Stimulated activated CD4-positive, alpha-beta T cell treated with anti-CD3 and anti-CD28 coated beads, TNF-alpha, amount 100 ng/mL, for 48 hours (primary cell): ENCODE measurements at regions not wholly inside any gene's neighbourhood (a gene's known extent, or its start where the extent isn't known, plus 50 kb on each side); places are given as distances from the start of the nearest gene placed in this dataset.

Experiments
- DNase-seq, 3 donors: peaks; one replicate each; pipeline ENCODE4 v3.0.0-alpha.2; 2020; ENCODE audit warnings: low read depth in 3 of 3

DNA sequence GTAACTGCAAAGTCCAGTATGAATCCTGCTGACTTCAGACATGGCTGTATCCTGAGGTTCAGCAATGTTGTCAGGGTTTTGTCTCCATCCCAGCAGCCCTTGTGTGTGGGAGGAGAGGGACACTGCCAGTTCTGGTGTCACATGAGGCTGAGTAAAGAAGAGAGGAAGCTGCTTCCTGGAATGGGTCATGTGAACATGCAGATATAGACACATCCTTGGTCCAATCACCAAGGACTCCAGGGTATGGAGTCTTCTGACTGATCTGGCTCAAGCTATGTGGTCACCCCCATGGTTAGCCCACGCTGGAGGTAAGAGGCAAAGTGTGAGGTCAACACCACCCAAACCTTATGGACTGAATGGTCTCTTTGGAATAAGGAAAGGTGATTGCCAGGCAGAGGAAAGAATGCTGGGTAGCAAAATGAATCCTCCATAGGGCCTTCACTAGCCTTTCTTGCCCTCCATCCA lies 134.4 kb upstream of the SLC1A4 start:
- no peak for DNase-seq

DNA sequence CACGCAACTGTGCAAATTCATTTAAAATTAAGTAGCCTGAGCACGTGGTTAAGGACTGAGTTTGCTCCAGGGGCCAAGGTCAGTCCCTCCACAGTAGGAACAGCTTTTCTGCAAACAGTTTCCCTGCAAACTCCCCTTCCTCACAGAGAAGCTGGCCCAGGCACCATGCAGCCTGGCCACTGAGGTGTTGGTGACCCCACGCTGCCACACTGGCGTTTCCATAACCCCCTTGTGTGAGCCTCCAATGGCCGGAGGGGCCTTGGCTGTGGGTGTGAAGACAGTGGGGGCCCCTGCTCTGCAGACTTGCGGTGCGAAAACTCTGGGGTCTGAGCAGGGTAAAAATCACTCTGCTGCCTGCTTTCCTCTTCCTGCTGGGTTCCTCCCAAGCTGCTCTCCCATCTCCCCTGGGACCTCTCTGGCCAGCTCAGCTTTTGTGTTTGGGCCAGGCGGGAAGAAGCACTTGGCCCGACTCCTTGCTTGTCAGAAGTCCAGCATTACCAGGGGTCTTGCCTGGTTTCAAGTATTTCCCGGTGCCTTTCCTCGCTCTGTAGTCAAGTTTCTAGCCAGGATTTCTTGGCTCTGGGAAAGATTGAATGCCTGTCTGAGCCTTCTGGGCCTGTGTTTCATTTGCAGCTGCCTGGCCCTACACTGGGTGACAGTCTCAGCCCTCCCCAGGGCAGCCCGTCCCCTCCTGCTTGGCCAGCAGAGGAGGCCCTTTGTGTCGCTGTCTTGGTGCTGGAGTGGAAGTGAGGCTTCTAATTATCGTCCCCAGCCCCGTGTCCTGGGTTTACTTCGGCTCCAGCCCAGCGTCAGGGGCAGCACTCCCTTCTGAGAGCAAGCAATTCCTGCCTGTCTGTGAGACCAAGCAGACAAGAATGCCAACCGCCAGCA lies 131.4 kb upstream of the SLC1A4 start:
- DNase-seq: no peak

DNA sequence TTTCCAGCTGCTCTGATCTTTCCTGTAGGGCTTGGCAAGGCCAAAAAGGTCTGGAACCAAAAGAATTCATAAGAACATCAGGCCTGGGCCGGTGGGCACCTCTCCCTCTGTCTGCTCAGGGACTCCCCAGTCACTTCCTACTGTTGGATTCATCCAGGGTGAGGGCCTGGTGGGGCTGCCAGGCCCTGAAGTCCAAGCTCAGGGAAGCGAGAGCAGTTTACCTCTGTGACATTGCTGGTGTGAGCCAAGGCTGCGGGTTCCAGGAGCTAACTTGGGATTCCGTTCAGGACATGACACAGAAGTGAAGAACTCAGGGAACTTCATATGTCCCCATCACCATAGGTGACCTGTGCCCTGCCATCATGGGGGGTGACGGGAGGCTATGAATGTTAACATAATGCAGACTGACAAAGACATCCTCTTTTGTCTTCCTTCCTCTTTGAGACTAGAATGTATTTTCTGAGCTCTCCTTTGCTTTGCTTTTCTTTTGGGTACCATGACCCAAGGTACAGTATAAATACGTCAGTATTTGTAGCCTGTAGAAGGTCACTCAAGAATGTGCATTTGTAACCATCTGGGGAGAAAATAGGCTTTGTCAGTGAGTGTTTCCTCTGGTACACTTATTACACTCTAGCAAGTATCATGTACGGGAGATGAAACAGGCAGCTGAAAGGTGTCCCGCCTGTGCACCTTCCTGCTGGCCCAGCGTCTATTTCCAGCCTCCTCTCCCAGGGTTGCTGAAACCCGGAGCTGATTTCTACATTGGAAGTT lies 130.5 kb upstream of the SLC1A4 start:
- DNase-seq: no peak

DNA sequence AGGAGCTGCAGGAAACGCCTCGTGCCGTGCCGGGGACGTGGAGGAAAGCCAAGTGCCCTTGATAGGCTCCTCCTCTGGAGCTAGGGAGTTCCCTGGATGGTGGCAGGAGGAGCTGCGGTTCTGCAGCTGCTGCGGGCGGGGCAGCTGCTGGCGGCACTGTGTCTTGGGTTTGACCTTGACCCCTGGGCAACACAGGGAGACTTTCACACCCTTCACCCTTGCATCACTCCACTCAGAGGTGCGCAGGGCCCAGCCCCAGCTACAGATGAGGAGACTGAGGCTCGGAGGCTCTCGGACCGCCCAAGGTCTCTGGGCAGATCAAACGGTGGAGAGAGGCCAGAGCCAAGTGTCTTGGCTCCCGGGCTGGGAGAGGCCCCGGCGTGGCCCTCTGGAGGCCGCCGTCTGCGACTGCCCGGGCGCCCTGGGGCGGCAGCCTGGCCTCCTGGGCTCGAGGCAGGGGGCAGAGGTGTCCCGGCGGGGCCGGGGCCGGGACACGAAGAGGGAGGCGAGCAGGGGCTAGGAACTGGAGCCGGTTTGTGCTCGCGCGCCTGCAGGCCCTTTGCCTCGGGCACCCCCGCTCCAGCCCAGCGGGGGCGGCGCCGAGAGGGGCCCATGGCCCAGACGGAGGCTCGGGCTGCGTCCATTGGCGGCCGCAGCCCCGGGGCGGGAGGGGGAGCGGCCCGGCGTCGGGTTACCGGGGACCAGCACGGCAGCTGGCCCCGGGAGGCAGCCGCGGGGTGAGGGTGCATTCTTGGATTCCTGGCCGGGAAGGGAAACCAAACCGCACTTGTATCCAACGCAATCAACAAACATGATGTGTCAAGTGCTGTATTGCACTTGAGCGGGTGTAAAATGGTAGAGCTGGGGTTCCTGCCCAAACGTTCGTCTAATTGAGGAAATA lies 129.6 kb upstream of the SLC1A4 start:
- no peak for DNase-seq

DNA sequence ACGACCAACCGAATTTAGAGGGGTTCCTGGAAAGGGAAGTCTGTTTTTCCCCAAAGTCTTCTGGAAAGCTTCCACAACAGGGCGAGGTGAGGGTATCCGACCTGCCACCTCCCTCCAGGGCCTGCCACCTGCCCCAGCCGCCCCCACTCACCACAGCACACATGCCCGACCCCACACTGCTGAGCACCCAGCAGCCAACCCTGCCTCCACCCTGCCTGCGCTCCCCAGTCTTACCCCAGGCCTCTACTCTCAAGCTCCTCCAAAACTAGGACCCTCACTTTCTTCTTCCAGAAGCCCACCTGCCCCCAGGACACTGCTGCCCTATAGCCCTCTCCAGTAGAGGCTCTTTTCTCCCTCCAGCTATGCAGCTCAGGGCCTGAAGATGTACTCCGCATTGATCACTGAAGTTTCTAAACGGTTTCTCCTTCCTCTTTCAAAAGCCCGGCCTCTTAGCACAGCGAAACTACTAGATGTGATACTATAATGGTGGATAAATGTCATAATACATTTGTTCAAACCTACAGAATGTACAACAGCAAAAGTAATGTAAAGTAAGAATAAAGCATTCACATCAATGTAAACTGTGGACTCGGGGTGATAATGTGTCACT lies 128.8 kb upstream of the SLC1A4 start:
- DNase-seq: no peak

DNA sequence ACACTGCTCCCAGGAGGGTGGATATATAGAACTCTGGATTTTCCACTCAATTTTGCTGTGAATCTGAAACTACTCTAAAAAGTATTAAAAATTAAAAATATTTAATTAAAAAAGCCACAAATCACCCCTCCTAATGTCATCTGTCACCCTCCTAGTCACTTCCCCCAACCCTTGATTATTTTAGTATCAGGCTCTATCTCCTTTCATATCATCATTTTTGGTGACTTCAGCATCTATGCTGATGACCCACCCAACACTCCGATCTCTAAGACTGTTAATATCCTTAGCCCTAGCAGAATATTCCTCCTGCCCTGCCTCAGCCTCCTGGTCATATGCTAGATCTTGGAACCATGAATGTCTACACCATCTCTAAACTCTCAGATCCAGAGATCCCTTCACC lies 128.3 kb upstream of the SLC1A4 start:
- no peak for DNase-seq

DNA sequence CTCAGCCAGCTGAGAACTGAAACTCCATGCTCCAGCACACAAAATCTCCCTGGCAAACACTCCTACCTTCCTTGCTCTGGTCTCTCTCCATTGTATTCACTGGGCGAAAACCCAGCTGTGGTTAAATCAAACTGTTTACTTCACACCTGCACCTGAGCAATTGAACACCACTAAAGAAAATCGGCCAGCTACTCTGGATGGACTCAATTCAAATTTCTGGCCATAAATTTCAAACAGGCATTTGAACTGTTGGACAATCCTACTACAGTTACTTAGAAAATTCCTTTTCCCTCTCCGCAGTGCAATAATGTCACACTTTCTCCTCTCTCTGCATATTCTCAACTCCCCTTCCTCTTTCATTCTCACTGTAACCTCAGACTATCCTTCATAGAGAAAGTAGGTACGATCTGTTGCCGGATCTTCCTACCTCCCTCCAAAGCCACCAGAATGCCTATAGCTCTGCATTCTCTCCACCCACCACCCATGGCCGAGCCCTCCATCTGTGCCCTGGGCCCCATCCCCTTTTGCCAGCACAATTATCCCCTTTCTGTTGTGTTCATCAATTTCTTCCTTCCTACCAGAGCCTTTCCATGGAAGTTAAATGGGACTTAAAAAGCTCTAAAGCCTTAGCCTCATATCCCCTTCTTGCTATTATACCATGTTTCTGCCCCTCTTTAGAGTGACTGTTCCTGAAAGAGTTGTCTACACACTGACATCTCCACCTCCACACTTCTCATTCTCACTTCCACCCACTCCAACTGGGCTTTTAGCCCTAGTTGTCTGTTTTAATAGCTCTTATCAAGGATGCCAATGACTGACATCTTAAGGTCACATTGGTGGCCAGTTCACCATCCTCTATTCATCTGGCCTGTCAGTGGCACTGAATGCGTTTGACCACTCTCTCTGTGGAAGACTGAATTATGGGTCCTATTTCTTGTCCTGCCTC lies 127.5 kb upstream of the SLC1A4 start:
- DNase-seq: no peak

DNA sequence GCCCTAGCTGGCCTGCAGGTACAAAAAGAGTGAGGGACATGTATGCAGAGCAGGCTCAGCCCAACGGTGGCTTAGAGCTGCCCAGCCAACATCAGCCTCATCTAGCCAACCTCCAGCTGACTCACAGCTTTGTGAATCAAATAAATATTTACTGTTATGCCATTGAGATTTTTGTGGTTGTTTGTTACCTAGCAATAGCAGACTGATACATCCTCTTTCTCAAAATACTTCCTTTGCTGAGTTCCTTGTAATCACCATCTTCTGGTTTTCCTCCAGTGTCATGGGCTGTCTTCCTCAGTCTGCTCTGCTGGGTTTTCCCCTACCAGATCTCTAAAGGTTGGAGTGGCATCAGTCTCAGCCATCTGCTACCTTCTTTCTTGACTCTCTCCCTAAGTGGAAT lies 126.6 kb upstream of the SLC1A4 start:
- DNase-seq: no peak

DNA sequence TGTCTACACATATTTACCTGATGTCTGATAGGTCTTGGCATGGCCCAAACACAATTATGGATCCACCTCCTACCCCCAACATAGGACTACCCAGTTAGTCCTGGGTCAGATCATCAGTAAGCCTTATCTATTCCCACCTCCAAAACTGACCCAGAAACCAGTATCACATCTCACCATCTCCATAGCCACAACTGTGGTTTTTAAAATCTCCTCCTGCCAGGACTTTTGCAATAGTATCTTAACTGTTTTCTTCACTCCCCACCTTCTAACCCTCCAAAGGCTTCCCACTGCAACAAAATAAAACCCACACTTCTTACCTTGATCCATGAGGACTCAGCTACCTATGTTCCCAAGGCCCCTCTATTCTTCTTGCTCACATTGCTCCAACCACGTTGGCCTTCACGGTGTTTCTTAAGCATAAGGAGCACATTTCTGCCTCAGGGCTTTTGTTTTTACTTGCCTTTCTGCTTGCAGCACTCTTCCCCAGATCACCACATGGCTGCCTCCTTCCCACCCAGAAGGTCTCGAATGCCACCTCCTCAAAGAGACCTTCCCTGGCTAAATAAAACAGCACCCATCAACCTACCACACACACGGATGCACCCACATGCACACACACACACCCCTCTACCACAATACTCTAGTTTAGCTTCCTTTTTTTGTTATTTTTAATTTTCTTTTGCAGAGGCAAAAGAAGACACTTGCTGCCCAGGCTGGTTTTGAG lies 125.9 kb upstream of the SLC1A4 start:
- no peak for DNase-seq

DNA sequence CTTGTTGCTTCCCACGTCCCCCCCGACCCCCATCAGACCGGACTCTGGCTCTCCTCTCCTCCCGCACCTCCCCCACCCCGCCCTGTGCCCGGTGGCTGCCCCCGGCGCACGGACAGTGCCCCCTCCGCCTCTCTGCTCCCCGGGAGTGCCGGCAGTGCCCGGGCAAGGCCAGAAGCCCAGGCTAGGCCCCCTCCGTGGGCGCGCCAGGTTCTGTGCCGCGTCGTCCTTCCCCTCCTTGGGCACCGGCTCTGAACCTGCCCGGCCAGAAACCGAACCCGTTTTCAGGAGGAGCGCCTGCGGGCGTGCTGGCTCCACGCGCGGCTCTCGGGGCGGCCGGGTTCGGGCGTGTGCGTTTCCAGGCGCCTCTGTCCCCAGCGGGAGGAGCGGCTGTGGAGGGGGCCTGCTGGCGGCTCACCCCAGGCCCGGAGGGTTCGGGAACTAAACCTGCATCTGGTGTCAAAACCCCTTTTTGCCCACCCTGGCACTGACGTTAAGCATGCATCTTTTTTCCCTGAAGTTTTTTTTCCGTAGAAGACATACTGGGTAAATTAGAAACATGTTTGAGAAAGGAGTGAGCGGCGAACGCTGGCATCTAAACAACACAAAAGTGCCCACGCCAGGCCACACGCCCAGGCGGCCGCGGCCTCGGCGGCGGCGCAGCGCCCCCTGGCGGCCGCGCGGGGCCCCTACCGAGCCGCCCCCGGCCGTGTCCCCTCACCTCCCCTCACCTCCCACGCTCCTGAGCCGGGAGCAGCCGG lies 123.9 kb upstream of the SLC1A4 start:
- peak; percentile 28 to 38 (median 28) for DNase-seq

DNA sequence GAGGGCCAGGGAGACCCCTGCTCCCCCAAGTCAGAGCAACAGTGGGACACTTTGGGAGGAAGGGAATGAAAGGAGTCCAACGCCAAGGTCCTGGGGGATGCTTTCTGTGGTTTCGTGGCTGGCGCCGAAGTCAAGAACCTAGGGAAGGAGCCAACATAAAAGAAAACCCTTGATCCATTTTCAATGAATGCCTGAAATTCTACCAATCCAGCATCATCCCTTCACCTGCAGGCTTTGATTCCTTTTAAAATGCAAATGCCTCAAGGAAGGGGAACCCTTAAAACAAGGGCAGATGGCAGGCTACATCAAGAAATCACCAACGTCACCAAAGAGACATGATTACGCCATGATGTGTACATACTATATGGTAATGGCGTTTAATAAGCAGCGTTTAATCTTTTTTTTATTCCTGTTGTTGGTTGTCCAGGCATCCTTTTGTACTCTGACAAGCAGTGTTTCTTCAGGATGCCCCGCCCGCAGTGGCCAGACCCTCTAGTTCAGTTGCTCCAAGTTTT lies 123.3 kb upstream of the SLC1A4 start:
- no peak for DNase-seq

DNA sequence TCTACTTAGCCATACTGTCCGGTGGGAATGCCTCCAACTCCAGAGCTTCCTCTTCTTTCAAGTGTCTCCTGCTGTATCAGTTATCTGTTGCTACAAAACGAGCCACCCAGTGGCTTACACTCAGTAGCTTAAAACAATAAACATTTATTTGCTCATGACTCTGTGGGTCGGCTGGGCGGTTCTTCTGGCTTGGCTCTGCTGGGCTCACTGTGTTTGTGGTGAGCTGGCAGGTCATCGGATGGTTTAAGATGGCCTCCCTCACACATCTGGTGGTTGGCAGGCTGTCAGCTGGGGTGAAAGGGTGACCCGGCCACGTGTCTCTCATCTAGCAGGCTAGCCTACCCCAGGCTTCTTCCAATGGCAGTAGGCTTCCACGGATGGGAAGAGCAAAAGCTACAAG lies 122.4 kb upstream of the SLC1A4 start:
- no peak for DNase-seq

DNA sequence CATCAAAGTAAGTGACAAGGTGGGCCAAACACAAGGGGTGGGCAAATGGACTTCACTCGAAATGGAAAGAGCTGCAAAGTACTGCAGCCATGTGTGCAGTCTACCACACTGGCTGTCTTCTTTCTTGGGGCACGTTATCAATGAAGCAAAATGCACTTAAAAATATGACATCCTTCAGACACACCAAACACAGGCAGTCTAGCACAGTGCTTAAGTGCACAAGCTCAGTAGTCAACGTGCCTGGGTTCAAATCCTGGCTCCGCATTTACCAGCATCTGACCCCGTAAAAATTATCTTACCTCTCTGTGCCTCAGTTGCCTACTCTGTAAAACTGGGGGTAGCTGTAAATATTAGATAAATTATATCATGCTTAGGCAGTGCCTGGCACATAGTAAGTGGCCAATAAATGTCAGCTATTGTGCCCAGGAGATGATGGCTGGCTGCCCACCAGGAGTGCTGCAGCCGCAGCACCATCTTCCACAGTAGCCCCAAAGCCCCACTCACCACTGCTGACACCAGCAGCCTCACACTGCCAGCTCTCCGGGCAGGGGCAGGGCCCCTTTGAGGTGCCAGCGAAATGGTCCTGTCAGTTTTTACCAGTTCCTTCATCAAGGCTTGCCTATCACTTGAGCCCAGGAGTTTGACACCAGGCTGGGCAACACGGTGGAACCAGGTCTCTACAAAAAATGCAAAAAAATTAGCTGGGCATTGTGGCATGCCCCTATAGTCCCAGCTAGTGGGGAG lies 121.8 kb upstream of the SLC1A4 start:
- DNase-seq: no peak

DNA sequence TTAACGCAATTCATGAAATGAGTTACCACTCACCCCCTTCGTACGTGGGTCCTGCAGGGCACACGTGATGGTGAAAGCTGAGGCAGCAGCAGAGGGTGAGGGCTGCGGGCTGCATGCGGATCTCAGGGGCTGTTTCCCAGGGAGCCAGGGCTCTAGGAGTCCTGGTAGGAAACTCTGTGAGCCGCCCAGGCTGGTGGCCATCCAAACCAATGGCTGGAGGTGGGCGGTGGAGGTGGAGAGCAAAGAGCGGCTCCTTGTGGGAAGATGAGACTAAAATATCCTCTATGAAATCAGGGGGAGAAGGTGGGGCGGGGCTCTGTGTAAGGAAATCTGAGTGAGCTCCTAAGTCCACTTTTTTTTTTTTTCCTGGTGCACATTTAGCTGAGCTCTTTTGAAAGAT lies 120.1 kb upstream of the SLC1A4 start:
- no peak for DNase-seq

DNA sequence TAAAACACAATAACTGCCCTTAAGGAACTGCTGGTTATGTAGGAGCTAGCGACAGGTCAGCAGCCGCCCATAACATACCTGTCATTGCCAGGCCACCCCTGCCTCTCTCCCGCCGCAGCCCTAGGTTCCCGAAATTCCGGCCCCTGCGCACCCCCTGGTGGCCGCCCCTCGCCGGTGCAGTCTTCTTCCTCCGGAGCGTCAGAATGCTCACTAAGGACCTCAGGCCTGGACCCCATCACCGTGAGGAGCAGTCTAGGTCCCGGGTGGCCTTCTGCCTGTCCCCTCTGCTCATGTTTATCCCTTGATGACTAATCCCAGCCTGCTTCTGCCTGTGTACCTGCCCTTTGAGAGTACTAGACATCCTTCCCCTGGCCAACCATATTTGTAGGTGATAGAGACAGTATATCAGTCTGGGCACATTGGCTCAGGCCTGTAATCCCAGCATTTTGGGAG lies 115.7 kb upstream of the SLC1A4 start:
- peak; percentile 65 to 75 (median 70) for DNase-seq

DNA sequence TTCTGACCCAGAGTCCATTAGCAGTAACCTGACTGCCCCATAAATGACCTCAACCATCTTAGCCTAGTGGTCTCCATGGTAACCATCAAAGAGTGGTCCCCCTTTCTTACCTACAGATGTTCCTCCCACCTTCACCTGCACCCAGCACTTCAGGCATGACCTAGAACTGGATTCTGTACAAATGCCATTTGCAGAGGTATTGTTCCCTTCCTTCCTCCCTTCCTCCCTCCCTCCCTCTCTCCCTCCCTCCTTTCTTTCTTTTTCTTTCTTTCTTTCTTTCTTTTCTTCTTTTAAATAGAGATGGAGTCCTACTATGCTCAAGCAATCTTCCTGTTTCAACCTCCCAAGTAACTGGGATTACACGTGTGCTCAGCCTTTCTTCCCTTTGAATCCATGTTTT lies 114.6 kb upstream of the SLC1A4 start:
- DNase-seq: no peak

DNA sequence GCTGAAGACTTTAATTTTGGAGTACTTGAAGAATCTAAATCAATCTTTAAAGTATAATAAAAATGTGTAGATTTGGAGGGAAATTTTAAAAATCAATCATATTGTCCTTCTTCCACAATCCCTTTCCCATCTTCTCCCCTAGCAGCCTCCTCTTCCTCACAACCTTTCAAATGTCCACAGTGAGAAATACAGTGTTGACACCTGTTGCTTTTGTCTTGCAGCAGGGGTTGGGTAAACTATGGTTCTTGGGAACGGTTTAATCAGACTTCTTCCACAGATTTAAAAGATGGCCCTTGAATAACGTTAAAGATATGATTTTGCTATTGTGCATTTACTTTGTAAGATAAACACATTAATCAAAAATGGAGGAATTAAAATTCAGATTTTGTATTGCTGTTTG lies 113.8 kb upstream of the SLC1A4 start:
- DNase-seq: no peak

DNA sequence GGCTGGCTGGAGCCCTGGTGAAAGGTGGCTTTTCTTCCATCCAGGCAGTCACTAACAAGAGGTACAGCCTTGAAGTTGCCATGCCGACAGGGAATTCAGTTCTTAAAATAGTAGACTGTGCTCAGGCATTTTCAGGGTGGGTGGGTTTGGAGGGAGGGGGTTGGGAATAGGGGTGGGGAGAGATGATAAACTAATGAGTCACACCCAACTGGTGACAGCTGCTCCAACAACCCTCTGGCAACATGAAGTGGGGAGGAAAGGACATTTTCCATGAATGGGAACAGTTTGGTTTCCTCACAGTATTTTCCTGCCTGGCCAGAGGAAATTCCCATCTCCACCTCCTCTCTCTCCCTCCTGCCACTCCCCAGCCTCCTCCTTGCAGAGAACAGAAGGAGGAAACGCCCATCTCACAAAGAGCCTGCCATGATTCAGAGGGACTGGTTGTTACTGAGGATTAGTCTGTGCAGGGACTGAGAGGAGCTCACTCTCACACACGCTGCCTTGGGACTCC lies 113.0 kb upstream of the SLC1A4 start:
- DNase-seq: no peak
